ENCODE measurements at regions not wholly inside any gene's neighbourhood (a gene's known extent, or its start where the extent isn't known, plus 50 kb on each side); places are given as distances from the start of the nearest gene placed in this dataset.
"Not testable (repeated sequence)": the region's sequence is repeated elsewhere in the genome, so short reads cannot be mapped to it uniquely, and the experiment has no call there.

DNA sequence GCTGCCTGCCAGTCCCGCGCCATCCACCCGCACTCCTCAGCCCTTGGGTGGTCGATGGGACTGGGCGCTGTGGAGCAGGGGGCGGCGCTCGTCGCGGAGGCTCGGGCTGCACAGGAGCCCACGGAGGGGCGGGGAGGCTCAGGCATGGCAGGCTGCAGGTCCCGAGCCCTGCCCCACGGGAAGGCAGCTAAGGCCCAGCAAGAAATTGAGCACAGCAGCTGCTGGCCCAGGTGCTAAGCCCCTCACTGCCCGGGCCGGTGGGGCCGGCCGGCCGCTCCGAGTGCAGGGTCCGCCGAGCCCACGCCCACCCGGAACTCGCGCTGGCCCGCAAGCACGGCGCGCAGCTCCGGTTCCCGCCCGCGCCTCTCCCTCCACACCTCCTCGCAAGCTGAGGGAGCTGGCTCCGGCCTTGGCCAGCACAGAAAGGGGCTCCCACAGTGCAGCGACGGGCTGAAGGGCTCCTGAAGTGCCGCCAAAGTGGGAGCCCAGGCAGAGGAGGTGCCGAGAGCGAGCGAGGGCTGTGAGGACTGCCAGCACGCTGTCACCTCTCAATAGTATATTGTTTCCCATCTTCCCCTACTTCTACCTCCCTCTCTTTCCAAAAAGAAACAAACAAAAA lies 219.6 kb downstream of the BAMBI start:
- not testable (repeated sequence) for DNase-seq

DNA sequence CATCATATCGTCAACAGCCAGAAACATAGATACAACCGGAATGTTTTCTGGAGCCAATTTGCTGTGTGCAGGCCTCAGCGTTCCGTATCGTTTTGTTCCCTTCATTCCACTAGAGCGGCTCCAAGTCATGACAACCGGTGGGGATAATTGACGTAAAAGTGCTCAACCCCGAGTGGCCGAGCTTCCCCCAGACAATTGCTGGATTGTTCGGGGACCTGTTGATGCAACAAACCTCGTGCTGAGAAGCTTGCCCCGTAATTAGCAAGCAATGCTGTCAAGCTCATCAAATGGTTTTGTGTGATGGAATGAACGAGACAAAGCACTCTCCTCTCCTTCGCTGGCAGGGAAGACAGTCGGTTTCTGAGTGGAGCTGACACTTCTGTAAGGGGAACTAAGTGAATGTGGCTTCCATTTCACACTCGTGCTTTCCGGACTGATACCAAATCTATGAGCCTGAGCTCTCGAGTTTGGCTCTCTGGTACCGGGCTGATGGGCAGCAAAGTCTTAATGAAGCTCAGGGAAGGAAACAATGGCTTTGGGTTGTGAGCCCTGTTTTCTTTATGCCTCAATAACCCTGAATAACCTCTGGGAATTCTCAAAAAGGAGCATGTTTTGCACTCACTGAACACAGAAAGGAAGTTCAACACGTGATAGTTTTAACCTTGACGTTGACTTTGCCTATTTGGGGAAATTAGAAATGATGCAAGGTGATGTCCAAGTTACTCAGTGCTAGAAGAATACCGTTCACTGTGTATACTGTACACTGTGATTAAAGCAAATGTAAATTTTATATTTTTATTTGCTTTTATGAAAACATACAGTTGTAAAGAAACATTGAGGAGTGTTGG lies 220.5 kb downstream of the BAMBI start:
- DNase-seq = no peak

DNA sequence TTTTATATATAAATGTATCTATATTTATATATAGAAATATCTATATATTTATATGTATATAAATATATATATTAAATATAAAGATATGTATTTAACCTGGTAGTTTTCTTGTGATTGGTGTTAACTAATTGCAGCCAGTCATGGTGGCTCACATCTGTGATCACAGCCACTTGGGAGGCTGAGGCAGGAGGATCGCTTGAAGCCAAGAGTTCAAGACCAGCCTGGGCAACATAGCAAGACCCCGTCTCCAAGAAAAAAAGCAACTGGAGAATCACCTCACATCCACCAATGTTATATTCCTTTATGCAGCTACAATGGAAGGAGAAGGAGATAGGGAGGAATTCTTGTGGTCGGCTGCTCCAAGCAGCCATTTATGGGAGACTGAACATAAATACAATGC lies 224.9 kb downstream of the BAMBI start:
- DNase-seq = no peak

DNA sequence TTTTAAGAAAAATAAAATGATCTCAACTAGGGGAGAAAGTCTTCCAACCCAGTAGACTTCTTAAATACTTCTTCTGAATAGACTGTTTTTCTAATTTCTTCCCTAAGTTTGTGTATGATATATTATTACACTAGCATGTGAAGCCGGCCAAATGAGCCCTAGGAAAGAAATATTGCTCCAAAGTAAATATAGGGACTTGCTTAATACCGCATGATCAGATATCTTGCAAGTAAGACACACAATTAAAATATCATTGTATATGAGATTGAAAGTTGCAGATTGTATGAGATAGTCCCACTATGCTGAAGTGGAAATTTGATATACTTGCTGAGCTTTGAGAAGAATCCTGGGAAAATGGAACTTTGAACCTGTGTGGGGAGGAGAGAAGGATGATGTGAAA lies 225.7 kb downstream of the BAMBI start:
- DNase-seq = peak in 1 of 2 donors; percentile 22

DNA sequence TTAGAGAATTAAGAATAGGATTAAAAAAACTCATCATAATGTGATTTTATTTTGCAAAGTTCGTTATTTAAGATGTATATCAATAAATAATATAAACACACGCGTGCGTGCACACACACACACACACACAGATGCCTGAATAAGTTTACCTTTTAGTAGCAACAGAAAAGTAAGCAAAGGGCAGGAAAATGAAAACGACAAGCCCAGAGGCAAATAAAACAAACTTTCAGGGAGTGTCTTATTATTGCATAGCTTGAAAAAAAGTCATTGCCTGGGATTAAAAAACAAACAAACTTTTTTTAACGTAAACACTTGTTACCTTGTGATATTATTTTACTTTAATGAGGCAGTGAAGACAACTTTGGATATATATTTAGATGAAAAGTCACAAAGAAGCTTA lies 226.4 kb downstream of the BAMBI start:
- DNase-seq = no peak

DNA sequence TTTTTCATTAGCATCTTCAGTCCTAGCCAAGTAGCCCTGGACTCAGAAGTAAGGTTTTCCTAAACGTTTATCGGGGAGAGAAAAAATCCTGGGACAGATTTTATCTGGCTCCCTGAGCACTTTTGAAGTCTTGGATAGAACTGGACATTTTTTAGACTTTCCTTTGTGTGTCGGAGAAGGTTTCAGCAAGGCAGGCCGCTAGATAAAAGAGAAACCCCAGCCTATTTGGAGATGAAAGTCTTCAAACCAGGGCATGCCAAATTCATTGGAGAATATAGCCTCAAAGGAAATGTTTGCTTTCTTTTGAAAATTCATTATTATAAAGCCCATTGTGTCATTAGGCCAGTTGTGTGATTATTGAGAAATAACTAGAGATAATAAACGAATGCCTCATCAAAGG lies 228.1 kb downstream of the BAMBI start:
- peak in 1 of 2 donors; percentile 33 for DNase-seq

DNA sequence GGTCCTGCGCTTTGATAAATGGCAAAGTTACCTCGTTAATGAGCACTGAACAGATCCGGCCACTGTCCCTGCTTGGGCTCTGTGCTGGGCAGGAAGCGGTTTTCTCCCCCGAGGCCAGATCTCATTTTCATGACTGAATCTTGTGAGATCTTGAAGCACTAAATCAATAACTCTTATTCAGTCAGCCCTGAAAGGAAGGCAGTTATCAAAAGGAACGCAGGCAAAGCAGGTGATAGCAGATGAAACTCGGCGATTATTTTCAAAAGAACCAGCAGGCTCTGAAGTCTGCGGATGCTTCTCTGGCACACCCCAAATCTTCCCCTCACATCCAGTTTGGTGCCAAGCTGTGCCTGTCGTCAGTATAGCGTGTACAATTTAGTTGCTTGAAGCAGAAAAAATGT lies 228.7 kb downstream of the BAMBI start:
- DNase-seq = peak in 1 of 2 donors; percentile 25

DNA sequence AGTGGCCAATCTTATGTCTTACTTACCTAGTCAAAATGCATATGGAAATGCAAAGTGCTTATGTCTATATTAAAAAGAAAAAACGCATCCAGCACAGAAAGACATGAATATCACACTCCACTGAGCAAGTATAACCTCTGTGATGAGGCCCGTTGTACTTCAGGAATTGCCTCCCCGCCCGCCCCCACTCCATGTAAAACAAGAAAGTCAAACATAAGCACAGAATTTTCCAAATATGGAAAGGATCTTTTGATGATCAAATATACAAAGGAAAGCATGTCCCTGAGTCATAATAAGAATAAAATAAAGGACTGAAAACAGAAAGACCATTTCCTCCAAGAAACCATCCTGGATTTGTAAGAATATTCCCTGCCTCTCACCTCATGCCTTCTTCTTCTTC lies 229.1 kb downstream of the BAMBI start:
- DNase-seq = no peak

DNA sequence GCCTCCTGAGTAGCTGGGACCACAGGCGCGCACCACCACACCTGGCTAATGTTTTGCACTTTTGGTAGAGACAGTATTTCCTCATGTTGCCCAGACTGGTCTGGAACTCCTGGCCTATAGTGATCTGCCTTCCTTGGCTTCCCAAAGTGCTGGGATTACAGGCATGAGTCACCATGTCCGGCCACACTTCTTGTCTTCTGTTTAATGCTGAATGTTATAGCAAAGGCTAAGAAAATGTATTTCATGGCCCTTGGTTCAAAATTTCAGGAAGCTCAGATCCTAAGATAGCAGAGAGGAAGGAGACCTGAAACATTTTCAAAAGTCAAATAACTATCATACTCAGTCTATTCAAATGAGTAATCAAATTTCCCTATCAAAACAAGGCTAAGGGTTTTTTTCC lies 229.6 kb downstream of the BAMBI start:
- no peak for DNase-seq

DNA sequence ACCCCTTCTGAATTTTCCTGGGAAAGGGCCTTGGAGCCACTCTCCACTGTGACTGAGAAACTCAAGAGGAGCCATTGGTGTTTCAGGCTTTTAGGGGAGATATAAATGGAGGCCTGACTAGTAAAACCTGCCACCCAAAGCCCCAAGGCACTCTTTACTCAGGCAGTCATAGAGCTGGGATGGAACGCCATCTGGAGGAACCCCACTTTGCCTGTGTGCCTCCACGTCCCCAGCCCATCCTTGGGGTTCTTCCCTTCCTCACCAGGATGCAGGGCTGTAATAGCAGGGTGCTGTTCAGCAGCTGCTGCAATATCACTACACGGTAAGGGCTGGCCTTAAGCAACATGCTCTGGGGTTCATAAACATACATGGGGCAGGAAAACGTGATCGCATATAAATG lies 232.6 kb downstream of the BAMBI start:
- DNase-seq = no peak

DNA sequence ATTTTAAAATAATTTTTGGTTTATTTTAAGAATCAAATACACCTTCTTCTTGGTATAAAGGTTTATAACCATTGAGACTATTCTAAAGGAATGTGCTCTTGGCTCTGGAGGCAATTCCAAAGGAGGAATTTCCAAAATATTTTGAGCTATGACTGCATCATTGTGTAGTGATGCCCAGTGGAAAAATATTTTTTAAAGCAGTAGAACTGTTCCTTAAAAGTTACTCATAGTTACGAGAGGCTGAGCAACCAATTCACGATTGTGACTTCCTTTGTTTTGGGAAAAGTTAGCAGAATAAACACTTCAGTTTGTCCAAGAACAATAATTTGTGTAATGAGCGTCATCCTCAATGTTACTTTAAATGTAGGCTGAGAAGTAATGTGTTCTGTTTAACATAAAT lies 233.6 kb downstream of the BAMBI start:
- DNase-seq = no peak

DNA sequence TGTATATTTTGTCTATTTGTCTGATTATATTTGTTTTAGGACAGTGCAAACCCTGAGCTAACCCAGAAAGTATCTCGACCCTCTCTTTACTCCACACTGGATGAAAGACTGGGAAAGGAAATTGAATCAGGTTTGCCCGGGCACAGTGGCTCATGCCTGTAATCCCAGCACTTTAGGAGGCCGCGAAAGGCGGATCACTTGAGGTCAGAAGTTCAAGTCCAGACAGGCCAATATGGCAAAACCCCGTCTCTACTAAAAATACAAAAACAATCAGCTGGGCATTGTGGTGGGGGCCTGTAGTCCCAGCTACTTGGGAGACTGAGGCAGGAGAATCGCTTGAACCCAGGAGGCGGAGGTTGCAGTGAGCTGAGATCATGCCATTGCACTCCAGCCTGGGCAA lies 234.2 kb downstream of the BAMBI start:
- DNase-seq = not testable (repeated sequence)

DNA sequence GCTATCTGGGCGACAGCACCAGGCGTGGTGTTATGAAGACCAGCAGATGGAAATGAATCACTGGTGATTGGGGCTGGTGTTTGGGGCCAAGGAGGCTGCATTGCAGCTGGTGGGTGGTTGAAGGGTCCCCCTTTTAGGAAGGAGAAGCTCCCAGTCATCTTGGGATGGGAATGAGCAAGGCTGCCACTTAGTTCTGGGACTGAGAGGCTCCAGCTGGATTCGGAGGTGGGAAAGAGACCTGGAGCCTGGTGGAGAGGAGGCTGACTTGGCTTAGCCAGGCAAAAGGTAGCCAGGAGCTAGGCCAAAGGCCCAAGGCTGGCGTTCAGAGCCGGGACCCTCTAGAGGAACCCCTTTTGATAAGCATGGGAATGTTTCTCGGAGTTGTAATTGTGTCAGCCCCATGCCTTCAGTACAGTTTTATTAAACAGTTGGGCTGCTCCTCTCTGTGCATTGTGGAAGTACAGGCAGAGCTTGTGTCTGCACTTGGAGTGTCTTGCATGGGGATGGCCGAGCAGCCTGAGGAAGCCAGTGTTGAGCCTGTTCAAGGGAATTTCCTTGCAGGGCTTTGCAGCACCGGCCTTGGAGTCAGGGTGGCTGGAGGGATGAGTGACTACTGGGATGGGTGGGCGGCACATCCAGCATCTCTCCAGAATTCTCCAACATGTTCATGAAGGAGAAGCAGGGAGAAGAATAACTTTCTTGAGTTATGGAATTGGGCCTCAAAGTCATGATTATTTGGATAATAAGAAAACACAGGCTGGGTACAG lies 234.9 kb downstream of the BAMBI start:
- no peak for DNase-seq

DNA sequence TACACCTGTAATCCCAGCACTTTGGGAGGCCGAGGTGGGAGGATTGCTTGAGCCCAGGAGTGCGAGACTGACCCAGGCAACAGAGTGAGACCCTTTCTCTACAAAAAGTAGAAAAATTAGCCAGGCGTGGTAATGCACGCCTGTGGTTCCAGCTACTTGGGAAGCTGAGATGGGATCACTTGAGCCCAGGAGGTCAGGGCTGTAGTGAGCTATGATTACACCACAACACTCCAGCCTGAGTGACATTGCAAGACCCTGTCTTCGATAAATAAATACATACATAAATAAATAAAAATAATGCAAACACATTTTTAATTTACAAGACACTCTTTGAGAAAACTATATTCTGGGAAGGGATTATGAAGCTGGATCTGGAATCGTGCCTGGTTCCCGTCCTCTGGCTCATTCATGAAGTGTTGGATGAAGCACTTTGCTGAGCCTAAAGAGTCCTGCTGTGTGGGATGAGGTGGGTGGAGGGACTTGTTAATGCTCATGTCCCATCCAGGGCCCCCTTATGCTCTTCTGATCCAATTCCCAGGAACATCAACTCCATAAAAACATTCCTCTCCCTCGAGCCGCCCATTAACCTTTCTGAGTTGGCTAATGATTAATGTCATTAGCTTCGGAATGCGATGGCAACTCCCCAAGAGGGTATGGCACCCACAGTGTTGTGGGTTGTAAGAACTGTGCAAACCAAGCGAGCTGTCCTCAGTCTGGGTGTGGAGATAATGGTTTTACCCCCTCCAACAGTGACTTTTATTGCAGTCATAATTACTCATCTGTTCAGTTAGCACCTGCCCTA lies 236.3 kb downstream of the BAMBI start:
- no peak for DNase-seq

DNA sequence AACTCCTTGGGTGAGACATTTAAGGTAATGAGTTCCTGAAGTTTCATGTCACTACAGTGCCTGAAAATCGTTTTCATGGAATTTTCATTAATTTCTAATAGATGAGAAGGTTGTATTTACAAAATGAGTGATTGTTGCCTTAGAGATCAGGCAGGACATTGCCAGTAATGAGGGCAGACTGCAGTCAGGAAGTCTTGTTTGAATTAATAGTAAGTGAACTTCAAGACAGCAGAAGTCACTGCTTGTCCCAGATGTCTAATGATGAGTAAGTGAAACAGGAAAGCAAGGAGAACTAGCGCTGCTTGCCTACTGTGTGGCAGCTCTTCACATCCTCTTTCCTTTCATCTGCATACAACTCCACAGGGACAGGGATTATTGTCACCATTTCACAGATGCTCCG lies 237.4 kb downstream of the BAMBI start:
- no peak for DNase-seq

DNA sequence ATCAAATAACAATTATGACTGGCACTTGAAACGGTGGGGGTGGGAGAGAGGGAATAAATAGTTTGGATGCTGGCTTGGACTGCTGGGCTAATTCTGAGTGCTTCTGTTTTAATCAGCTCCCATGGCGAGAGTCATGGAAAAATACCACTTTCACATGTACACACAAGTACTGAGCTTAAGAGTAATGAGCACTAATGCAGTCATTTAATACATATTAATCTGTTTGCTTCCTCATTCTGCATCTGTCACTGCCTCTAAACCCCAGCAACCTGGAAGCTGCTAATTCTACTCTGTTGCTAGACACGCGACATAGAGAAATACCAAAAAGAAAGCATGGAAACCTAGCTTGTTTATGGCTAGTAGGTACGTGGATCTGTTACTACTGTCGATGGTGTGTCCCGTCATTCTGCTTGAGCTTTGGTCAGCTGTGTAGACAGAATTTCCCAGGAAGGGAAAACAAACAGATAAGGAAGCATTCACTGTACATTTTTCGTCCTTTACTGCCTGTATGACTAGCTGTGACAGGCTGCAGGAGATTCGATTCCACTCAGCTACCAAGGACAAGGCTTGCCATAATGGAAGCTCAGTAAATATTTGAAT lies 238.8 kb downstream of the BAMBI start:
- no peak for DNase-seq

DNA sequence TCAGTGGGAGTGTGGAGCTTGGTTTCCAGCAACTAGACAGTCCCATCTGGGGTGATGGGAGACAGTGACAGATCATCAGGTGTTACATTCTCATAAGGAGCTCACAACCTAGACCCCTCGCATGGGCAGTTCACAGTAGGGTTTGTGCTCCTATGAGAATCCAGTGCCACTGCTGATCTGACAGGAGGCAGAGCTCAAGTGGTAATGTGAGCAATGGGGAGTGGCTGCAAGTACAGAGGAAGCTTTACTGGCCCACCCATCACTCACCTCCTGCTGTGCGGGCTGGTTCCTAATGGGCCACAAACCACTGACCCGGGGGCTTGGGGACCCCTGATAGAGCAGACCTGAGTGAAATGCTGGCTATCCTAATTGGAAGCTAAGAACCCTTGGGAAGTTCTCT lies 242.8 kb downstream of the BAMBI start:
- DNase-seq = no peak

DNA sequence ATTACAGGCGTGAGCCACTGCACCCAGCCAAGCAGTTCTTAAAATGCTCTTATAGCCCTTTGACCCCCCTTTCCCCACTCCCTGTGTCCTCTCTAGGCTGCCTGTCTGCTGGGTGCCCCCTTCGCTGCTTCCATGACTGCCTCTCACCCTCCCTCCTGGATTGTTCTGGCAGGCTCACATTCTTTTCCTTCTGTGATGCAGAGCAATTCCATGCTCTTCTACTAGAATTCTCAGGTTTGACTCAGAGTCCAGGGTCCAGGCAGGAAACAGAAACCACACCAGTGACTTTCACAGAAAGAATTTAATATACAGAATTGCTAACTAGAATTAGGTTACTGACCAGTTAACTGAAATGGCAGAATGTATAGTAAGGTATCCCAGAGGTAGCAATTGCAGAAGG lies 244.8 kb downstream of the BAMBI start:
- no peak for DNase-seq

DNA sequence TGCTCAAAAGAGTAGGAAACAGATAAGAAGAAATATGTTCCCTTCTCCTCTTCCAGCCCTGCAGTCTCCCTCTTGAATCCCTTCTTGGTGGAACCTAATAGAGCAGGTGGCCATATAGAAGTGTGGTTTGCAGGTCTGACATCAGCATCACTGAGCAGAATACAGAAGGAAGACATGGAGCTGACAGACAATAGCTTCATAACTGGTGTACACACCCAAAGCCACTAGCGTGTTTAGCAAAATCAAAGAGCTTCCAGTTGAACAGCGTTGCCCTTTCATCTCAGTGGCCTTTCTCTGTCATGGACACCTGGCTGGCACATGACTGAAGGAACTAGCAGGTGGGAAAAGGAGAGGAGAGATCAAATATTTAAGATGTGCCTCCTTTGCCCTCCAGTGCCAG lies 245.5 kb downstream of the BAMBI start:
- no peak for DNase-seq

DNA sequence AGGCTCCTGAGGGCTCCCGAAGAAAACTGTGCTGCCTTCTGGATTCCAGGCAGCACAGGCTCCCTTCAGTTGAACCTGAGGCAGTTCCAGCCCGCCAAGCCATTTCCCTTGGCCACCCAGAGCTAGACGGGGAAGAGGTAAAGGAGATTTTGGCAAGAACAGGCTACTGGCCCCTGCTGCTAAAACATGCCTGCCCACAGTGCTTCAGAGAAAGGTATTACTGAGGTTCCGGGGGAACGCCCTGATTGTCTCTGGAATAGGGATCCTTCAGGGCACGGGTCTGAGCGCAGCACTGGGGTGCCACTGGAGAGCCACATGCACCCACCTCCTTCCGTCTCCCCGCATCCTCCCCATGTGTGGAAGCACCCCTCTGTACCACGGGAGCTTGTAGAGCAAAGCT lies 247.4 kb downstream of the BAMBI start:
- no peak for DNase-seq

DNA sequence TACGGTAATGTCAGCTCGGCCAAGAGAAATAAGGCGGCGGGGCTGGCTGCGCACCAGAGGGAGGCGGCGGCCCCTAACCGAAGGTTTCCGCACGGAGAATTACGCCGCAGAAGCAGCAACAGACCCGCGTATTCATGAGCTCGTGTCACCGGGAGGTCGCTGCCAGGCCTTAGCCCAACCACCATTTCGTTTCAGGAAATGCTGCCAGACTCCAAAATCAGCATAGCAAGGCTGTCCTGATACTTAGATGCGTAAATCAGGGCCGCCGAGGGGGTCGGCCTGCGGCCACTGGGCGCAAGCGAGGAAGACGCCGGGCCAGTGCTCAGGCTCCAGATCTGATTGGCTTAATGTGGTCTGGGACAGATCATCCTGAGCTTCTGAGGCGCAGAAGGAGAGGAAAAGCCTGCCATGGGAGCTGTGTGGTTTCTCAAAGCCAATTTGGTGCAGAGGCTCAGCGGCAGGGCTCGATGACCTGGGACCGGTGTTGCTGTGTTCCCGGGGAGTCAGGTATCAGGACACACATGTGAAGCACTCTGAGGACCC lies 247.9 kb downstream of the BAMBI start:
- no peak for DNase-seq

Data from right lung (tissue), 2 donors.